Erythroblast (primary cell): ENCODE measurements at regions not wholly inside any gene's neighbourhood (a gene's known extent, or its start where the extent isn't known, plus 50 kb on each side); places are given as distances from the start of the nearest gene placed in this dataset.

Experiments used
- GATA1 ChIP-seq: IDR thresholded peaks from 2 replicates; pipeline ENCODE4 v1.6.1; 2011; ENCODE audit warnings: low read depth, mild to moderate bottlenecking, control low read depth, low read length, moderate library complexity
- POLR2A ChIP-seq: IDR thresholded peaks from 2 replicates; pipeline ENCODE4 v1.6.1; 2011; ENCODE audit warnings: mild to moderate bottlenecking, low read length

DNA sequence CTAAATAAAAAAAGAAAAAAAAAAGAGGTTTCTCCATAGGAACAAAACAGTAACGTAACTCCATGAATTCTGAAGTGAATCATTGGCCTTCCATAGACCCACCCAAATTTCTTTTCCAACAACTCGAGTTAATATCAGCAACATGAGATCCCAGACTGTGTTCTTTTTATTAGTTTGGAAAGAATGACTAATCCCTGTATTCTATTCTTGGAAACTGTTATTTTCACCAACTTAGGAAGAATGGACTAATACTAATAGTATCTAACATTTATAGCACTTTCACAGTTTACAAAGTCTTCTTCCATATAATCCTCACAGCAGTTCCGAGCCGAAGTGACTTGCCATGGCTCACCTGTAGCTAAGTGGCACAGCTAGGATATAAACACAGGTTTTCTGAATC is 72.7 kb upstream of the SLC4A7 start:
- TF ChIP-seq POLR2A = no peak
- TF ChIP-seq GATA1 = no peak
